Esophagus (tissue), 2 donors: ENCODE measurements at regions not wholly inside any gene's neighbourhood (a gene's known extent, or its start where the extent isn't known, plus 50 kb on each side); places are given as distances from the start of the nearest gene placed in this dataset.
A peak's percentile ranks its signal among the peaks of the same experiment; 100 is the strongest.
"Not testable (repeated sequence)": the region's sequence is repeated elsewhere in the genome, so short reads cannot be mapped to it uniquely, and the experiment has no call there.

Experiments used
- H3K27ac ChIP-seq, 2 donors: one replicate each; pipeline ENCODE4 v1.5.1; 2013; ENCODE audit warnings: low read depth in 2 of 2, mild to moderate bottlenecking in 2 of 2, inconsistent platforms in 1 of 2, low read length in 1 of 2, moderate library complexity in 1 of 2
- H3K27me3 ChIP-seq, 2 donors: one replicate each; pipeline ENCODE4 v1.6.1; 2013; ENCODE audit warnings: low read length in 2 of 2, control low read depth in 1 of 2, mild to moderate bottlenecking in 1 of 2; ENCODE audit not compliant: insufficient read depth in 2 of 2, control insufficient read depth in 1 of 2
- H3K36me3 ChIP-seq, 2 donors: one replicate each; pipeline ENCODE4 v1.6.1; 2013; ENCODE audit warnings: low read length in 1 of 2; ENCODE audit not compliant: control insufficient read depth in 2 of 2, insufficient read depth in 2 of 2
- H3K4me1 ChIP-seq, 2 donors: one replicate each; pipeline ENCODE4 v1.6.1; 2013; ENCODE audit warnings: low read length in 1 of 2; ENCODE audit not compliant: control insufficient read depth in 2 of 2, insufficient read depth in 2 of 2
- H3K4me3 ChIP-seq, 2 donors: one replicate each; pipeline ENCODE4 v1.5.1; 2013; ENCODE audit warnings: low read length in 2 of 2, mild to moderate bottlenecking in 2 of 2, low read depth in 1 of 2, moderate library complexity in 1 of 2
- H3K9me3 ChIP-seq, 2 donors: one replicate each; pipeline ENCODE4 v1.6.1; 2013; ENCODE audit warnings: mild to moderate bottlenecking in 2 of 2, low read depth in 1 of 2, low read length in 1 of 2, moderate library complexity in 1 of 2; ENCODE audit not compliant: control insufficient read depth in 2 of 2, insufficient read depth in 1 of 2
- WGBS, 2 donors: extraction: QIAGEN DNeasy Blood & Tissue Kit; methylation state at CpG; one replicate each; pipeline ENCODE4 v1.1.7; 2013; 5-methylcytosine and 5-hydroxymethylcytosine counted together
- donor health status: healthy with polysubstance abuse.
- donor health status: Bipolar disorder and iron deficiency.

DNA sequence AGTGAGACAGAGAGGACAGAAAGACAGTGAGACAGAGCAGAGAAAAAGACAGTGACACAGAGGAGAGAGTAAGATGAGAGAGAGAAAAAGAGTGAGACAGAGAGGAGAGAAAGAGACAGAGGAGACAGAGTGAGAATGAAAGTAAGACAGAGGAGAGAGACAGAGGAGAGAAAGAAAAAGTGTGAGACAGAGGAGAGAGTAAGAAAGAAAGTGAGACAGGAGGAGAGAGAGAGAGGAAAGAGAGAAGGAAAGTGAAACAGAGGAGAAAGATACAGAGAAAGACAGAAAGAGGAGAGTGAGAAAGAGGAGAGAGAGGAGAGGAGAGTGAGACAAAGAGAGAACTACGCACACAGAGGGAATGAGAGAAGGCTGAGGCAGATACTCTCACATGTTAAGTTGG, 411.6 kb upstream of the USP9Y start:
- H3K27me3 ChIP-seq = no peaks in the 10 kb centered on the region

DNA sequence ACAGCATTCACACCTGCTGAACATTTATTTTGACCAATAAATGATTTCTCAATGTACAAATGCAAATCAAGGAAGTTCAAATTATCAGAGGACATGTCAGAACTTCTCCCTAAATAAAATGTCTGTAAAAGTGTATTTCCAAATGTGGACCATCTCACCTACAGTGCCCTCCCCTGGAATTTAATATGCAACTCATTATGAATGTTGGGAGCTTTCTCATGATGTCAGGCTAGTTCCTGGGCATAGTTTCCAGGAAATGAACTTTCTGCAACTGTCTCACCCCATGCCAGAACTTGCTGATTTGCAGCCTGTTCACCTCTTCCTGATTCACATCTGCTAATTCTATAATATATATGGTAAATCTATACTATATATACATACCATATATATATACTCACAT, 408.5 kb upstream of the USP9Y start:
- Histone ChIP-seq H3K9me3 (no peaks in the 10 kb centered on the region), H3K27ac (no peak overlapping the region), H3K4me1 (no peaks in the 10 kb centered on the region), H3K36me3 (no peaks in the 10 kb centered on the region), H3K4me3 (no peak overlapping the region), H3K27me3 (no peaks in the 10 kb centered on the region)

More for the DNA sequence above, 411.6 kb upstream of the USP9Y start:
- H3K36me3 ChIP-seq = no peaks in the 10 kb centered on the region
- no peak overlapping the region for H3K4me3 ChIP-seq
- peaks cover 0 to 3% of the 10 kb centered on the region in 2 donors for H3K4me1 ChIP-seq
- no peaks in the 10 kb centered on the region for H3K9me3 ChIP-seq
- no peak overlapping the region for H3K27ac ChIP-seq
- WGBS, 2 donors = 50% methylated on average over 1 of the region's 1 CpG; no CpG with 5 or more reads in 1 of the 2 donors

DNA sequence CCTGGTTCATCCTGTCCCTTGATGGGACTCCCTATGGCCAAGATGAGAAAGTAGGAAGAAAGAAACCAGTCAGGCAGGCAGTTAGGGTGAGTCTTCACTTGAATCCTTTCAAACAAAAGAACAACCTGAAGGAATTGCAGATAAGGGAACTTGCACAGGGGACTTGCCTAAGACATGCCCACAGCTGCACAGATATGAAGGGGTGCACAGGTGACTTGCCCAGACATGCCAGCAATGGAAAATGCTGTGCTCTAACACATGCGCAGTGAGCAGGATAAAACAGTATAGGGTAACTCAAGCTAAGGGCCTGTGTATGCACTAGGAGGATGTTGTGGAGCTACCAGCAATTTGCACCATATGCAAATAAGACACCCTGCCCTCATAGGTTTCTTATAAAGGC, 404.6 kb upstream of the USP9Y start:
- H3K9me3 ChIP-seq = no peaks in the 10 kb centered on the region
- H3K27ac ChIP-seq = no peak overlapping the region
- no peak overlapping the region for H3K4me3 ChIP-seq
- WGBS, 2 donors = 76 to 80% methylated on average over 1 of the region's 1 CpG
- no peaks in the 10 kb centered on the region for H3K4me1 ChIP-seq
- no peaks in the 10 kb centered on the region for H3K27me3 ChIP-seq
- H3K36me3 ChIP-seq = no peaks in the 10 kb centered on the region

DNA sequence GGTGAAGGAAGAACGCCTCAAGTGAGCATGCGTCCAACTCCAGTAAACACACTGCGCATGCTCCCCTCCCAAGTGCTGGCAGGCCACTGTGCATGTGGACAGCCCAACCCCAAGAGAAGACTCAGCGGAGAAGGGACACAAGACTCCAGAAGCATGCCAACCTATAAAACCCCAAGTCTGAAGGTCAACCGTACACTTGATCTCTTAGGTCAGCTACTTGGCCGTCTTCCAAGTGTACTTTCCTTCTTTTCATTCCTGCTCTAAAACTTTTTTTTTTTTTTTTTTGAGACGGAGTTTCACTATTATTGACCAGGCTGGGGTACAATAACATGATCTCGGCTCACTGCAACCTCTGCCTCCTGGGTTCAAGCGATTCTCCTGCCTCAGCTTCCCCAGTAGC, 401.2 kb upstream of the USP9Y start:
- H3K4me3 ChIP-seq, H3K36me3 ChIP-seq, H3K27ac ChIP-seq, H3K27me3 ChIP-seq, H3K9me3 ChIP-seq, H3K4me1 ChIP-seq: not testable (repeated sequence)
- WGBS, 2 donors = 83% methylated on average over 9 of the region's 9 CpGs; no CpG with 5 or more reads in 1 of the 2 donors

DNA sequence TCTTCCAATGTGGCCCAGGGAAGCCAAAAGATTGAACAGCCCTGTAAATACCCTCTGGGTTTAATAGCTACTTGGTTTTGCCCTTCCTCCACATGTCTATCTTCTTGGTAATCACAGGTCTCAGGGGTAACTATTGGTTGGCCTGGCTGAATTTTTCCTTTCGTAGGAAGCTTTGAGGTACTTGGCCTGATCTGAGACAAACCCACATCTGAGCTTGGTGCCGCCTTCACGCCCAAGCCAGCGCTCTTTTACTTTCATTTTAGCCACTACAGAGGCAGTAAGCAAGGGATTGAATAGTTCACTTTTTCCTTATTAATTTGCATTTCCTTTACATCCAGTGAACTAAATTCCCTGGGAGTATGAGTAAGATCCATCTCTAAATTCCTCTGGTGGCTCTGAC, 397.6 kb upstream of the USP9Y start:
- Histone ChIP-seq H3K9me3 (no peaks in the 10 kb centered on the region), H3K27ac (peak overlapping the region in 1 of 2 donors; percentile 33), H3K4me1 (no peaks in the 10 kb centered on the region), H3K27me3 (no peaks in the 10 kb centered on the region), H3K4me3 (no peak overlapping the region), H3K36me3 (no peaks in the 10 kb centered on the region)
- 63% methylated on average over 4 of the region's 4 CpGs; no CpG with 5 or more reads in 1 of the 2 donors for WGBS, 2 donors

DNA sequence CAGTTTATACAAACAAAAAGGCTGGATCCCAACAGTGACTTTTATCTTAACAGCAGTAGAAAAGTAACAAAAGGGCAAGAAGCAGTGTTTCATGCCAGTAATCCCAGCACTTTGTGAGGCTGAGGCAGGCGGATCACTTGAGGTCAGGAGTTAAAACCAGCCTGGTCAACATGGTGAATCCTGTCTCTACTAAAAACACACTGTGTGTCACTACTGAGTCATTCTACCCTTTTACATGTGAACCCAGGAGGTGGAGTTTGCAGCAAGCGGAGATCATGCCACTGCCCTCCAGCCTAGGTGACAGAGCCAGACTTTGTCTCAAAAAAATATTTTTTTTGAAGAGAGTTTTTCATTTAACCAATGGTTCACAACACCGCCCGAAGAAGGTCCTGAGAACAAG, 395.6 kb upstream of the USP9Y start:
- peak overlapping the region in 1 of 2 donors; percentile 2 for H3K27ac ChIP-seq
- no peaks in the 10 kb centered on the region for H3K4me1 ChIP-seq
- WGBS, 2 donors = 57% methylated on average over 4 of the region's 4 CpGs; no CpG with 5 or more reads in 1 of the 2 donors
- no peaks in the 10 kb centered on the region for H3K9me3 ChIP-seq
- no peaks in the 10 kb centered on the region for H3K27me3 ChIP-seq
- no peaks in the 10 kb centered on the region for H3K36me3 ChIP-seq
- H3K4me3 ChIP-seq = no peak overlapping the region

DNA sequence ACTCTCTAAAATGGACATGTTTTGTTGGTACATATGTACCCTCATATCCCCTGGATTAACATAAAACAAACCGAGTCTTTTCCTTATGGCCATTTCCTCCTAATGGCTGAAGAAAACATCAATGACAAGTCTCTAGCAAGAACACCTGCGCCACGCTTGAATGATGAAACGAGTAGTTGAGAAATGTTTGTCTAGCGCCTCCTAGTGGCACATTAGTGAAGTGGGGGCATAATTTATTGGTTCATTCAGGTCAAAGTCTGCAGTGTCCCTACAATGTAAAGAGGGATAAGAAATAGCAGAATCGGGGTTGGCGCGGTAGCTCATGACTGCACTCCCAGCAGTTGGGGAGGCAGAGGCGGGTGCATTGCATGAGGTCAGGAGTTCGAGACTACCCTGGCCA, 391.8 kb upstream of the USP9Y start:
- Histone ChIP-seq H3K27ac (no peak overlapping the region), H3K27me3 (no peaks in the 10 kb centered on the region), H3K9me3 (no peaks in the 10 kb centered on the region), H3K36me3 (no peaks in the 10 kb centered on the region), H3K4me3 (no peak overlapping the region), H3K4me1 (no peaks in the 10 kb centered on the region)
- WGBS, 2 donors = 20 to 38% methylated on average over 5 to 10 of the region's 10 CpGs

DNA sequence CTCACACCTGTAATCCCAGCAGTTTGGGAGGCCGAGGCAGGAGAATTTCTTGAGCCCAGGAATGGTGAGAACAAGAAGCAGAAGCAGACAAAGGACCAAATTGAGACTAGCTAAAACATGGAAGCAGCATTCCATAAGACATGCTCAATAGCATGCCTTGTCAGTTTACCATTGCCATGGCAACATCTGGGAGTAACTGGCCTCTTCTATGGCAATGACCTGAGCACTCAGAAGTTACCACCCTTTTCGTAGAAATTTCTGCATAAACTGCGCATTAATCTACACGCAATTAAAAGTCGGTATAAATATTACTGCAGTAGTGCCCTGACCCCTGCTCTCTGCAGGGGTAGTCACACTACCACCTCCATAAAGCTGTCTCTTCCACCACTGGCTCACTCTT, 390.2 kb upstream of the USP9Y start:
- 93 to 95% methylated on average over 4 to 5 of the region's 5 CpGs for WGBS, 2 donors

DNA sequence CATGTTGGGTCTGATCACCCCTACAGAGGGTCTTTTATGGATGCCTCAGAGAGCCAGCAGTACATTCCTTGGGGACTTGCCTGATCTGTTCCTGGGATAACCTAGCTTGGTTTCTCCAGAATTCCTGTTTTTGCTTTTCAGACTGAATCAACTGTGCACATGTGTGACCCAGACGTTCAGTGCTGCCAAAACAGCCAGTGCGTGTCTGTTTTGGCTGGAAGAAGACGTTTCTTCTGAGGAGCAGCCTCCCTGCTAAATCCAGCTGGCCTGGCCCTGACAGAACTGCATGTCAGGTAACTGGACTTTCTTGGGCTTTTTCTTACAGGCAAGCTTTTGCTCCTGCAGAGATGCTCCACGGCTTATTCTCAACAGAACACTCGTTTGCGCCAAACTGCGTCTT, 373.3 kb upstream of the USP9Y start:
- Histone ChIP-seq H3K27me3 (no peaks in the 10 kb centered on the region), H3K4me3 (no peak overlapping the region), H3K4me1 (no peaks in the 10 kb centered on the region), H3K27ac (no peak overlapping the region), H3K9me3 (no peaks in the 10 kb centered on the region), H3K36me3 (no peaks in the 10 kb centered on the region)
- WGBS, 2 donors = 64% methylated on average over 7 of the region's 7 CpGs; no CpG with 5 or more reads in 1 of the 2 donors

More for the DNA sequence above, 390.2 kb upstream of the USP9Y start:
- Histone ChIP-seq H3K27me3 (no peaks in the 10 kb centered on the region), H3K4me1 (no peaks in the 10 kb centered on the region), H3K36me3 (no peaks in the 10 kb centered on the region), H3K4me3 (no peak overlapping the region), H3K9me3 (no peaks in the 10 kb centered on the region), H3K27ac (no peak overlapping the region)

DNA sequence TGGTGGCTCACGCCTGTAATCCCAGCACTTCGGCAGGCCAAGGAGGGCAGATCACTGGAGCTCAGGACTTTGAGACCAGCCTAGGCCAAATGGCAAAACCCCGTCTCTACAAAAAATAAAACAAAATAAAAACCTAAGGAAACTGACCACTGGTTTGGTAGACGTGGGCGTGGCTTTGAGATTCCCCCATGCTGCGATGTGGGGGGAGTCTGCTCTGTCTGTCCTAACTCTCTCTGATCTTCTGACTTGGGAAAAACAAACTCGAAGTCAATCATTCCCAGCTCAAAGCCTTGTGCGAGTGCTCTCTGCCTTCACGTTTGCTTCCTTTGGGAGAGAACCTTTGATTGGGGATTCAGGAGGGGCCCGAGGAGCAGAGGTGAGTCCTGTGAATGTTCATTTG, 369.1 kb upstream of the USP9Y start:
- H3K27me3 ChIP-seq, H3K9me3 ChIP-seq, H3K4me1 ChIP-seq, H3K36me3 ChIP-seq, H3K27ac ChIP-seq, H3K4me3 ChIP-seq: not testable (repeated sequence)
- WGBS, 2 donors = 93 to 94% methylated on average over 2 to 9 of the region's 10 CpGs
